Pancreas (tissue), 10 donors: ENCODE measurements at regions not wholly inside any gene's neighbourhood (a gene's known extent, or its start where the extent isn't known, plus 50 kb on each side); places are given as distances from the start of the nearest gene placed in this dataset.
A peak's percentile ranks its signal among the peaks of the same experiment; 100 is the strongest.

Source experiments
- ATAC-seq, 4 donors: fragments of 200-7000 bp; cut with Tn5 transposase; one replicate each; pipeline versions ENCODE4 v1.8.0 to v1.9.1; 2020; ENCODE audit warnings: mild to moderate bottlenecking in 4 of 4, moderate library complexity in 4 of 4
- DNase-seq, 6 donors: peaks; one replicate each; pipeline ENCODE4 v3.0.0-alpha.2; 2020
- FAIRE-seq: peaks from 2 replicates; lab custom pipeline; 2012; peaks lifted over from hg19 to GRCh38; lab: Jason Lieb, UNC
- H3K27ac ChIP-seq, 4 donors: fragments of 200-600 bp; sonication (generic); 1 replicate in 3 of 4; 2 replicates in 1 of 4; pipeline versions ENCODE4 v1.5.0 to v1.8.0; 2020
- H3K27me3 ChIP-seq, 4 donors: fragments of 200-600 bp; one replicate each; pipeline ENCODE4 v1.8.0; 2021
- H3K36me3 ChIP-seq, 3 donors: fragments of 200-600 bp; sonication (generic) in 1 of 3; one replicate each; pipeline versions ENCODE4 v1.5.0 to v1.8.0; 2020 to 2021
- H3K4me1 ChIP-seq, 3 donors: fragments of 200-600 bp; one replicate each; pipeline ENCODE4 v1.8.0; 2021
- H3K4me3 ChIP-seq, 4 donors: fragments of 200-600 bp; sonication (generic) in 2 of 4; one replicate each; pipeline versions ENCODE4 v1.5.0 to v1.8.0; 2020 to 2021
- H3K9me3 ChIP-seq, 4 donors: fragments of 200-600 bp; one replicate each; pipeline ENCODE4 v1.8.0; 2021
- WGBS, 2 donors: extraction: QIAGEN DNeasy Blood & Tissue Kit; methylation state at CpG; one replicate each; pipeline ENCODE4 v1.1.7; 2013; 5-methylcytosine and 5-hydroxymethylcytosine counted together
- intact Hi-C, 3 donors: fragments of 100-400 bp; cut with DNase I; formaldehyde crosslinking; loops; one replicate each; pipeline versions ENCODE4 v1.11.1 to v1.14.2; 2022
- TF ChIP-seq, protein P1 (sequence below), 4 donors: fragments of 200-600 bp; sonication (generic) in 3 of 4; IDR thresholded peaks; one replicate each; pipeline versions ENCODE4 v1.5.0 to v1.8.0; 2021; ENCODE audit warnings: antibody characterized with exemption in 4 of 4
- donor health status: healthy with polysubstance abuse.
- donor health status: DM: no; HTN: no; CAD: no; lungs with moderate emphysema.
- donor health status: DM: no; HTN: no; CAD: no.
- donor health status: control.
- donor health status: control.
- donor health status: Bipolar disorder and iron deficiency.
- donor health status: DM: yes; HTN: yes; CAD: no.
- donor health status: DM: no; HTN: no; CAD: no.
- donor health status: DM: no; HTN: no; CAD: no.
- donor health status: DM: yes; HTN: yes; CAD: no.

DNA sequence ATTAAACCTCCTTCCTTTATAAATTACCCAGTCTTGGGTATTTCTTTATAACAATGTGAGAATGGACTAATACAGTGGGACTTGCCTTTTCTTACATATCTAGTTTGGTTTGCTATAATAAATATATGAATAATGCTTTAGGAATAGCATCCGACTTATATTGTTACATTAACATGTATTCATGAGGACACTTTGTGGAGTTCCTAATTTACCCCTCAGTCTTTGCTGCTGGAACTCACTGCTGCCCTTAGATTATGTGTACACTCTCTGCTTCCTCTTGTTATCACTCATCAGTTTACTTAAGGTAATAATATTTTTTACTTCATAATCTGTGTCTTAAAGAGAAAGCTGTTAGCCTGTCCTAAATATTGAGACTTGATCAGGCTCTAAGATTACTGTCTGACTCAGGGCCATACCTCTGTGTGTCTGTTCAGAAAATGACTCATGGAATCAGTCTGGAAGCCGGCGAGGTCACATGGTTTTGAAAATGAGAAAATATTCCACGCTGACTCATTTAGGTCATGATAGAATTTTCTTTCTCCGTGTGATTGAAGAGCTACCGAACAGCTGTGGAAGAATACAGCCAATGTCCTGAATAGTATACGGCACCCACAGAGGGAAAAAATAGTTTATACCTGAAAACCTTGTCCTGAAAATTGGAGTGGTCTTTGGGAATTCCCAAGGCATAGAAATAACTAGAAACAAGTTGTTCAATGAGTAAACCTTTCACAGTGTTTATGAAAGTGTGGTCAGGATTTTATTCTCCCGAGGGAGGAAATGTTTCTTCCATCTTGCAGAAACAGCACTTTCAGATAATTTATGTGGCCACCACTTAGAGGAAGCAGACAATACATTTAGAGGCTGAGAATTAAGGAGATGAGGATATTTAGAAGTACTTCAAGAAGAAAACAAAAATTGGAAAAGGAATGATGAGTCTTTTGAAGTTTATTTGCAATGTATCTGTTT lies 156.4 kb downstream of the DSEL start:
- no peaks in the 10 kb centered on the region for H3K4me1 ChIP-seq
- H3K9me3 ChIP-seq, result no peaks in the 10 kb centered on the region
- H3K27me3 ChIP-seq, result no peaks in the 10 kb centered on the region
- peak overlapping the region in 2 of 4 donors; percentile 13 to 44 for H3K27ac ChIP-seq
- 42 to 55% methylated on average over 8 of the region's 8 CpGs for WGBS, 2 donors
- intact Hi-C loops, result no loop called here
- TF ChIP-seq, protein P1, sequence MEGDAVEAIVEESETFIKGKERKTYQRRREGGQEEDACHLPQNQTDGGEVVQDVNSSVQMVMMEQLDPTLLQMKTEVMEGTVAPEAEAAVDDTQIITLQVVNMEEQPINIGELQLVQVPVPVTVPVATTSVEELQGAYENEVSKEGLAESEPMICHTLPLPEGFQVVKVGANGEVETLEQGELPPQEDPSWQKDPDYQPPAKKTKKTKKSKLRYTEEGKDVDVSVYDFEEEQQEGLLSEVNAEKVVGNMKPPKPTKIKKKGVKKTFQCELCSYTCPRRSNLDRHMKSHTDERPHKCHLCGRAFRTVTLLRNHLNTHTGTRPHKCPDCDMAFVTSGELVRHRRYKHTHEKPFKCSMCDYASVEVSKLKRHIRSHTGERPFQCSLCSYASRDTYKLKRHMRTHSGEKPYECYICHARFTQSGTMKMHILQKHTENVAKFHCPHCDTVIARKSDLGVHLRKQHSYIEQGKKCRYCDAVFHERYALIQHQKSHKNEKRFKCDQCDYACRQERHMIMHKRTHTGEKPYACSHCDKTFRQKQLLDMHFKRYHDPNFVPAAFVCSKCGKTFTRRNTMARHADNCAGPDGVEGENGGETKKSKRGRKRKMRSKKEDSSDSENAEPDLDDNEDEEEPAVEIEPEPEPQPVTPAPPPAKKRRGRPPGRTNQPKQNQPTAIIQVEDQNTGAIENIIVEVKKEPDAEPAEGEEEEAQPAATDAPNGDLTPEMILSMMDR (IDR thresholded peaks at IDR 0.05), result no peak
- H3K4me3 ChIP-seq, result no peak overlapping the region
- peak; percentile 66 for FAIRE-seq
- ATAC-seq, result peak; percentile 81 to 93 (median 88)
- H3K36me3 ChIP-seq, result no peaks in the 10 kb centered on the region
- DNase-seq, result peak in 2 of 6 donors; percentile 20 to 31

DNA sequence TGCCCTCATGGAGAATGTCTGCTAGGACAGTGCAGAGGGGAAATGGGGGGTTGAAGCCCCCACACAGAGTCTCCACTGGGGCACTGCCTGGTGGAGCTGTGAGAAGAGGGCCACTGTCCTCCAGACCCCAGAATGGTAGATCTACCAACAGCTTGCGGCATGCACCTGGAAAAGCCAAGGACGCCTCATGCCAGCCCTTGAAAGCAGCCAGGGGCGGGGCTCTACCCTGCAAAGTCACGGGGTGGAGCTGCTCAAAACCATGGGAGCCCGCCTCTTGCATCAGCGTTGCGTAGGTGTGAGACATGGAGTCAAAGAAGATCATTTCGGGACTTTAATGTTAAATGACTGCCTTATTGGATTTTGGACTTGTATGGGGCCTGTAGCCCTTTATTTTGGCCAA lies 157.6 kb downstream of the DSEL start:
- 76 to 90% methylated on average over 8 of the region's 8 CpGs for WGBS, 2 donors
- no peak overlapping the region for H3K4me3 ChIP-seq
- no peaks in the 10 kb centered on the region for H3K27me3 ChIP-seq
- intact Hi-C loops, result no loop called here
- TF ChIP-seq, protein P1 (IDR thresholded peaks at IDR 0.05), result no peak
- no peaks in the 10 kb centered on the region for H3K4me1 ChIP-seq
- H3K9me3 ChIP-seq, result no peaks in the 10 kb centered on the region
- ATAC-seq (no peak), FAIRE-seq (no peak), DNase-seq (peak in 1 of 6 donors; percentile 40)
- H3K36me3 ChIP-seq, result no peaks in the 10 kb centered on the region
- H3K27ac ChIP-seq, result no peak overlapping the region

GRCh38 chr18:67354692-67355091 lies 161.8 kb downstream of the DSEL start:
- ATAC-seq (no peak), FAIRE-seq (no peak), DNase-seq (no peak)
- Histone ChIP-seq H3K27ac (no peak overlapping the region), H3K27me3 (no peaks in the 10 kb centered on the region), H3K36me3 (no peaks in the 10 kb centered on the region), H3K9me3 (no peaks in the 10 kb centered on the region), H3K4me1 (no peaks in the 10 kb centered on the region), H3K4me3 (no peak overlapping the region)
- TF ChIP-seq, protein P1 (IDR thresholded peaks at IDR 0.05), result no peak
- 53 to 77% methylated on average over 4 of the region's 4 CpGs for WGBS, 2 donors
- intact Hi-C loops, result no loop called here

GRCh38 chr18:67354091-67354490 lies 162.4 kb downstream of the DSEL start:
- no peaks in the 10 kb centered on the region for H3K27me3 ChIP-seq
- H3K4me3 ChIP-seq, result no peak overlapping the region
- H3K27ac ChIP-seq, result no peak overlapping the region
- no peak for FAIRE-seq
- TF ChIP-seq, protein P1 (IDR thresholded peaks at IDR 0.05), result no peak
- H3K4me1 ChIP-seq, result no peaks in the 10 kb centered on the region
- no peaks in the 10 kb centered on the region for H3K36me3 ChIP-seq
- DNase-seq, result no peak
- WGBS, 2 donors, result 26 to 39% methylated on average over 1 of the region's 1 CpG
- ATAC-seq, result no peak
- intact Hi-C loops, result no loop called here
- H3K9me3 ChIP-seq, result no peaks in the 10 kb centered on the region

DNA sequence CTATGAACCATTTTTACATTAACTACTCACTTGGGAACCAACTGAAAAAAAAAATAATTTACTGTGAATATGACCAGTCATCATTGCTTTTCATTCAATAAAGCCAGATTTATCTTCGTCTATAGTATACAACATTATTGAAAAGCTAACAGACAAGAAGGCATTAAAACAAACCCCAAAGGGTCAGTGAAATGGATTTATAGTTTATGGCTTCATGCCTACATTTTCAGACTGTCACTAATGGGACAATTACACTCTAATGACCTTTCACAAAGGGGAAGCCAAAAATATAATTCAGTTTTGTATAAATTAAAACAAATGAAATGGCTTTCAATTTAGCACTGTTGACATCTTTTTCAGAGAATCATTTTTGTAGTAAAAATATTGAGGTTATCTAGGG lies 169.1 kb downstream of the DSEL start:
- DNase-seq (no peak), ATAC-seq (no peak), FAIRE-seq (no peak)
- H3K36me3 ChIP-seq, result no peaks in the 10 kb centered on the region
- TF ChIP-seq, protein P1 (IDR thresholded peaks at IDR 0.05), result no peak
- no peak overlapping the region for H3K27ac ChIP-seq
- intact Hi-C loops, result no loop called here
- H3K27me3 ChIP-seq, result no peaks in the 10 kb centered on the region
- no peaks in the 10 kb centered on the region for H3K4me1 ChIP-seq
- H3K9me3 ChIP-seq, result no peaks in the 10 kb centered on the region
- WGBS, 2 donors, result 26 to 30% methylated on average over 1 of the region's 1 CpG
- H3K4me3 ChIP-seq, result no peak overlapping the region
